Upper lobe of left lung (tissue), 6 donors: ENCODE measurements at regions not wholly inside any gene's neighbourhood (a gene's known extent, or its start where the extent isn't known, plus 50 kb on each side); places are given as distances from the start of the nearest gene placed in this dataset.

Experiments used
- ATAC-seq, 2 donors: fragments of 200-7000 bp; cut with Tn5 transposase; one replicate each; pipeline ENCODE4 v1.9.1; 2022; ENCODE audit warnings: mild to moderate bottlenecking in 2 of 2, moderate library complexity in 2 of 2; ENCODE audit not compliant: low FRiP score in 2 of 2
- DNase-seq, 2 donors: peaks; one replicate each; pipeline ENCODE4 v3.0.0-alpha.2; 2019 to 2020
- H3K27ac ChIP-seq, 4 donors: fragments of 200-600 bp; sonication (generic); one replicate each; pipeline ENCODE4 v1.5.1; 2016 to 2019
- H3K27me3 ChIP-seq, 4 donors: fragments of 200-600 bp; sonication (generic); one replicate each; pipeline ENCODE4 v1.5.1; 2017 to 2019
- H3K36me3 ChIP-seq, 4 donors: fragments of 200-600 bp; sonication (generic); one replicate each; pipeline ENCODE4 v1.5.1; 2016 to 2019
- H3K4me1 ChIP-seq, 4 donors: fragments of 200-600 bp; sonication (generic); one replicate each; pipeline ENCODE4 v1.5.1; 2018 to 2019
- H3K4me3 ChIP-seq, 4 donors: fragments of 200-600 bp; sonication (generic); one replicate each; pipeline ENCODE4 v1.5.1; 2017 to 2019; ENCODE audit warnings: mild to moderate bottlenecking in 2 of 4, moderate library complexity in 1 of 4
- H3K9me3 ChIP-seq, 4 donors: fragments of 200-600 bp; sonication (generic); one replicate each; pipeline ENCODE4 v1.5.1; 2018 to 2019
- CTCF ChIP-seq, 6 experiments: fragments of 450-650 bp in 4 of 6; fragments of 200-600 bp in 2 of 6; sonication (generic) in 2 of 6; IDR thresholded peaks; one replicate each; pipeline ENCODE4 v1.5.1; 2016 to 2019; ENCODE audit warnings: antibody characterized with exemption in 6 of 6
- EP300 ChIP-seq, 4 donors: sonication (generic); formaldehyde crosslinking; IDR thresholded peaks; one replicate each; pipeline ENCODE4 v1.5.1; 2017; ENCODE audit warnings: antibody characterized with exemption in 4 of 4, control low read depth in 2 of 4
- POLR2A ChIP-seq, 4 donors: fragments of 450-650 bp; IDR thresholded peaks; one replicate each; pipeline ENCODE4 v1.5.1; 2016 to 2017; ENCODE audit warnings: antibody characterized with exemption in 4 of 4, mild to moderate bottlenecking in 2 of 4
- POLR2AphosphoS5 ChIP-seq, 2 donors: sonication (generic); formaldehyde crosslinking; IDR thresholded peaks; one replicate each; pipeline ENCODE4 v1.5.1; 2017; ENCODE audit warnings: antibody characterized with exemption in 2 of 2
- WGBS, 2 donors: methylation state at CpG; one replicate each; pipeline ENCODE4 v1.1.5; 2017 to 2018; 5-methylcytosine and 5-hydroxymethylcytosine counted together
- donor health status: DM: no; HTN: no; CAD: no; lungs with moderate emphysema.
- donor health status: DM: no; HTN: yes; CAD: no; lungs with severe emphysema.

- H3K27ac ChIP-seq: peak overlapping the region; percentile 62 to 86 (median 82)
- H3K4me3 ChIP-seq: no peak overlapping the region
- ATAC-seq (peak; percentile 84 to 91), DNase-seq (peak in 1 of 2 donors; percentile 42)
- WGBS, 2 donors: 33 to 36% methylated on average over 16 to 19 of the region's 19 CpGs
- peak in 1 of 4 donors; percentile 12 for TF ChIP-seq POLR2A (IDR thresholded peaks at IDR 0.05)
- no peak for TF ChIP-seq CTCF (IDR thresholded peaks at IDR 0.05)
- no peak for TF ChIP-seq POLR2AphosphoS5 (IDR thresholded peaks at IDR 0.05)
- peaks cover 0 to 26% (median 9%) of the 10 kb centered on the region in 4 donors for H3K4me1 ChIP-seq
- H3K9me3 ChIP-seq: no peaks in the 10 kb centered on the region
- H3K36me3 ChIP-seq: no peaks in the 10 kb centered on the region
- no peaks in the 10 kb centered on the region for H3K27me3 ChIP-seq
Observed at GRCh38 chrX:20362268-20363267, 95.9 kb upstream of the RPS6KA3 start.

- peak in 1 of 2 donors; percentile 32 for DNase-seq
- peaks cover 0 to 26% (median 9%) of the 10 kb centered on the region in 4 donors for H3K4me1 ChIP-seq
- peak; percentile 81 to 89 for ATAC-seq
- no peaks in the 10 kb centered on the region for H3K9me3 ChIP-seq
- H3K36me3 ChIP-seq: no peaks in the 10 kb centered on the region
- WGBS, 2 donors: 56 to 68% methylated on average over 4 of the region's 4 CpGs
- no peak for TF ChIP-seq POLR2AphosphoS5 (IDR thresholded peaks at IDR 0.05)
- no peak for TF ChIP-seq CTCF (IDR thresholded peaks at IDR 0.05)
- no peak for TF ChIP-seq POLR2A (IDR thresholded peaks at IDR 0.05)
- TF ChIP-seq EP300 (IDR thresholded peaks at IDR 0.05): no peak
- peak overlapping the region; percentile 62 to 86 (median 82) for H3K27ac ChIP-seq
- no peaks in the 10 kb centered on the region for H3K27me3 ChIP-seq
- no peak overlapping the region for H3K4me3 ChIP-seq
Observed at GRCh38 chrX:20361890-20362262, 95.2 kb upstream of the RPS6KA3 start.

- no peaks in the 10 kb centered on the region for H3K9me3 ChIP-seq
- ATAC-seq: peak in 1 of 2 donors; percentile 71
- 57 to 85% methylated on average over 7 to 8 of the region's 8 CpGs for WGBS, 2 donors
- H3K36me3 ChIP-seq: no peaks in the 10 kb centered on the region
- H3K27ac ChIP-seq: peak overlapping the region; percentile 36 to 86 (median 72)
- no peaks in the 10 kb centered on the region for H3K27me3 ChIP-seq
- DNase-seq: peak in 1 of 2 donors; percentile 53
- TF ChIP-seq POLR2AphosphoS5 (IDR thresholded peaks at IDR 0.05) (peak; percentile 29 to 31), EP300 (IDR thresholded peaks at IDR 0.05) (no peak), POLR2A (IDR thresholded peaks at IDR 0.05) (no peak)
- peaks cover 0 to 26% (median 9%) of the 10 kb centered on the region in 4 donors for H3K4me1 ChIP-seq
- no peak overlapping the region for H3K4me3 ChIP-seq
Observed at GRCh38 chrX:20361081-20361889, 94.6 kb upstream of the RPS6KA3 start.

GRCh38 chrX:20355187-20355586 lies 88.5 kb upstream of the RPS6KA3 start:
- TF ChIP-seq EP300 (IDR thresholded peaks at IDR 0.05): no peak
- no peak for TF ChIP-seq CTCF (IDR thresholded peaks at IDR 0.05)
- TF ChIP-seq POLR2A (IDR thresholded peaks at IDR 0.05): no peak
- TF ChIP-seq POLR2AphosphoS5 (IDR thresholded peaks at IDR 0.05): no peak
- WGBS, 2 donors: 75 to 79% methylated on average over 7 of the region's 7 CpGs
- DNase-seq: no peak

GRCh38 chrX:20354505-20354904 lies 87.8 kb upstream of the RPS6KA3 start:
- no peak overlapping the region for H3K27ac ChIP-seq
- H3K9me3 ChIP-seq: no peaks in the 10 kb centered on the region
- DNase-seq: no peak
- no peaks in the 10 kb centered on the region for H3K4me1 ChIP-seq
- 80 to 88% methylated on average over 5 of the region's 5 CpGs for WGBS, 2 donors
- no peak for TF ChIP-seq EP300 (IDR thresholded peaks at IDR 0.05)
- no peak for TF ChIP-seq CTCF (IDR thresholded peaks at IDR 0.05)
- no peak for TF ChIP-seq POLR2A (IDR thresholded peaks at IDR 0.05)
- no peak for TF ChIP-seq POLR2AphosphoS5 (IDR thresholded peaks at IDR 0.05)
- no peaks in the 10 kb centered on the region for H3K27me3 ChIP-seq
- no peaks in the 10 kb centered on the region for H3K36me3 ChIP-seq
- ATAC-seq: no peak
- H3K4me3 ChIP-seq: no peak overlapping the region

More at GRCh38 chrX:20355187-20355586, 88.5 kb upstream of the RPS6KA3 start:
- H3K4me1 ChIP-seq: no peaks in the 10 kb centered on the region
- H3K27ac ChIP-seq: no peak overlapping the region
- no peaks in the 10 kb centered on the region for H3K9me3 ChIP-seq
- no peak for ATAC-seq
- H3K27me3 ChIP-seq: no peaks in the 10 kb centered on the region
- H3K4me3 ChIP-seq: no peak overlapping the region
- H3K36me3 ChIP-seq: no peaks in the 10 kb centered on the region
